NCI-H2029 (cell line): ENCODE measurements at regions not wholly inside any gene's neighbourhood (a gene's known extent, or its start where the extent isn't known, plus 50 kb on each side); places are given as distances from the start of the nearest gene placed in this dataset.

ENCODE experiments used
- DNase-seq: peaks from one replicate; lab custom pipeline; 2025; lab: John Stamatoyannopoulos, UW

DNA sequence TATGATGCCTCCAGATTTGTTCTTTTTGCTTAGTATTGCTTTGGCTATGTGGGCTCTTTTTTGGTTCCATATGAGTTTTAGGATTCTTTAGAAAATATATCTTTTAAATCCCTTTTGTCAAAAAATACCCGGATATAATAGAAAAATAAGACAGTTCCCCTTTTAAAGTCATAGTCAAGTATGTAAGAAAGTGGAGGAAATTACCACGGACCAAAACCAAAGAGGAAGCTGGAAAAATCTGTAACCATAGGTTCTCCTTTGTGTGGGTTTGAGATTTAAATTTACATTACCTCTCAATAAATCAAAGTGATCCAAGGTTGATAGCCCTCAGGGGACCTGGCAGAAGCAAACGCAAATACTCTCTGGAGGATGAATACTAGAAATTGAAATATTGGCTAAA is 58.3 kb upstream of the PACRGL start:
- DNase-seq = no peak

DNA sequence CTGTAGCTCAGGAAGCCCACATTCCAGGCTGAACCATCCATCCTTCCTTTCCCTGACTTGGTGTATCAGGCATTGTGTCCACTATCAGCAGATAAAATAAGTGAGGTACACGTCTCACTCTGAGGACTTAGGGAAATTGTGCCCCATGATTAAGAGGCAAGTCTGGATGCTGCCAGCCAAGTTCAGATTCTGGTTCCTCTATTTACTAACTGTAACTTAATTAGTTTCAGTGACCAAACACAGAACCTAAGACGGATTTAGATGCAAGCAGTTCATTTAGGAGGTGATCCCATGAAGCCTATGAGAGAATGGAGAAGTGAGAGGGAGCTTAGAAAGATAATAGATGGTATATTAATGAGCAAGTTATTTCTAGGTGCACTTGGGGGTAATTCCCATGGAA is 56.6 kb upstream of the PACRGL start:
- DNase-seq = no peak

- DNase-seq = no peak
These were observed 55.0 kb upstream of the PACRGL start for GRCh38 chr4:20645236-20645635.

GRCh38 chr4:20646287-20646686 is 54.0 kb upstream of the PACRGL start:
- no peak for DNase-seq
